Breast epithelium (tissue), 3 donors: ENCODE measurements at regions not wholly inside any gene's neighbourhood (a gene's known extent, or its start where the extent isn't known, plus 50 kb on each side); places are given as distances from the start of the nearest gene placed in this dataset.

Experiments used
- POLR2A ChIP-seq: fragments of 450-650 bp; IDR thresholded peaks from one replicate; pipeline ENCODE4 v1.6.1; 2016; ENCODE audit warnings: antibody characterized with exemption, mild to moderate bottlenecking, moderate library complexity
- TF ChIP-seq, protein P1 (sequence below), 3 donors: fragments of 450-650 bp; IDR thresholded peaks; one replicate each; pipeline ENCODE4 v1.5.1; 2016 to 2017; ENCODE audit warnings: antibody characterized with exemption in 3 of 3, mild to moderate bottlenecking in 3 of 3, moderate library complexity in 3 of 3

DNA sequence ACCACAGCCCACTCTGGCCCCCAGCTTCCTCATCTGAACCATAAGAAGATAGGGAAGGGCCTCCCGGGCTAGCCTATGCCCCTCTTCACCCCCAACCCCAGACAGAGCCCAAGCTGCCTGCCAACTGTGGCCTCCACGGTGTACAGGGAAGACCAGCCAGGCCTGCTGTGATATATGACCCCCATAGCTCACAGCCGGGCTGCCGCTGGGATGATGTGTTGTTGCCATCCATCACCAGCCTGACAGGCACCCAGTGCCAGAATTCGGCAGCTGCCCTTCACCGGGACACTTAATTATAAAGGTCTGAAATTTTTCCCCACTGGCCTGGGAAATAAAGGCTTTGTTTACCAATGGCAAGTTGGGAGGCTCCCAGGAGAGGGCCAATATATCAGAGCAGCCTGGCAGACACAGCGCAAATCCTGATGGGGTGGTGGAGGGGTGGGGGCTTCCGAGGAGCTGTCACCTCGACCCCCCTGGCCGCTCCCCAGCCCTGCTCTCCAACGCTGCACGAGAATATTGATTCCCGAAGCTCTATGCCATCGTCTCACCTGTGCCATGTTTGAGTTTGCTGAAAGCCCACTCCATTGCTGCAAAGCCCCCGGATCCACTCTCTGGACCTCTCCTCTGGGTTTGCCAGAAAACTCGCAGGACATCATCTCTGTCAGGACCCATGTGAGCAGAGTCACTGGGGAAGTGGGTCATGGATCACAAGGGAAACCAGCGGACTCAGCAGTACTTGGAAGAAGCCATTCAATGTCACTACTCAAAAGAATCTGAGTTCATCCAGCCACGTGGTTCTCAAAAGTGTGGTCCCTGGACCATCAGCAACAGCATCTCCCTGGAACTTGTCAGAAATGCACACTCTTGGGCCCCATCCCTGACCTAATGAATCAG is 296.9 kb downstream of the MN1 start:
- TF ChIP-seq POLR2A, result no peak
- TF ChIP-seq, protein P1, sequence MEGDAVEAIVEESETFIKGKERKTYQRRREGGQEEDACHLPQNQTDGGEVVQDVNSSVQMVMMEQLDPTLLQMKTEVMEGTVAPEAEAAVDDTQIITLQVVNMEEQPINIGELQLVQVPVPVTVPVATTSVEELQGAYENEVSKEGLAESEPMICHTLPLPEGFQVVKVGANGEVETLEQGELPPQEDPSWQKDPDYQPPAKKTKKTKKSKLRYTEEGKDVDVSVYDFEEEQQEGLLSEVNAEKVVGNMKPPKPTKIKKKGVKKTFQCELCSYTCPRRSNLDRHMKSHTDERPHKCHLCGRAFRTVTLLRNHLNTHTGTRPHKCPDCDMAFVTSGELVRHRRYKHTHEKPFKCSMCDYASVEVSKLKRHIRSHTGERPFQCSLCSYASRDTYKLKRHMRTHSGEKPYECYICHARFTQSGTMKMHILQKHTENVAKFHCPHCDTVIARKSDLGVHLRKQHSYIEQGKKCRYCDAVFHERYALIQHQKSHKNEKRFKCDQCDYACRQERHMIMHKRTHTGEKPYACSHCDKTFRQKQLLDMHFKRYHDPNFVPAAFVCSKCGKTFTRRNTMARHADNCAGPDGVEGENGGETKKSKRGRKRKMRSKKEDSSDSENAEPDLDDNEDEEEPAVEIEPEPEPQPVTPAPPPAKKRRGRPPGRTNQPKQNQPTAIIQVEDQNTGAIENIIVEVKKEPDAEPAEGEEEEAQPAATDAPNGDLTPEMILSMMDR (IDR thresholded peaks at IDR 0.05), result no peak
